ENCODE measurements at regions not wholly inside any gene's neighbourhood (a gene's known extent, or its start where the extent isn't known, plus 50 kb on each side); places are given as distances from the start of the nearest gene placed in this dataset.

- TF ChIP-seq SUZ12 (IDR thresholded peaks at IDR 0.05; ENCODE audit: extremely low read depth, insufficient read depth, insufficient read length), result no peak
- TF ChIP-seq YY1 (IDR thresholded peaks at IDR 0.05; ENCODE audit: insufficient read depth, insufficient read length), result no peak
- TF ChIP-seq ZNF274 (IDR thresholded peaks at IDR 0.05; ENCODE audit: low read depth, low read length), result no peak
These were observed 303.7 kb downstream of the BMPER start for GRCh38 chr7:34208878-34209621.
